ENCODE measurements at regions not wholly inside any gene's neighbourhood (a gene's known extent, or its start where the extent isn't known, plus 50 kb on each side); places are given as distances from the start of the nearest gene placed in this dataset.
A peak's percentile ranks its signal among the peaks of the same experiment; 100 is the strongest.

DNA sequence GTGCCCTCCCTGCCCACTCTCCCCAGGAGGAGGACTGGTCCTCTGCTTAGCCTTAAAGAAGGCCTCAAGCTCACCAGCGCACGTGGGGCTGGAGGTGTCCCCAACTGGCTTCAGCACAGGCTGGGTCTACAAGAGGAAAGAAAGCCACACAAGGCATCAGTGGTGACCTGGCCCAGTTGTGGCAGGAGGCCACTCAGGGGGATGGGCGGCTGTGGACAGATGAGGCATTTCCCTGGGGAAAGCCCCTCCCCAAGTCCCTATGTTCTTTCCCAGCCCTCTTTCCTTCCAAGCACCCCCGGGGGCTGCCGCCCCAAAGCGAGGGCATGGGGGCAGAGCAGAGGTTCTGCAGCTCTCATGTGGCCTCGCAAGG lies 155.2 kb upstream of the TLE3 start:
- no peak overlapping the region for H3K4me3 ChIP-seq (ENCODE audit: low read length in 2 of 2)
- ATAC-seq (ENCODE audit: low FRiP score) (no peak), DNase-seq (peak in 1 of 2 donors; percentile 57)
- no peaks in the 10 kb centered on the region for H3K27me3 ChIP-seq (ENCODE audit: control insufficient read depth in 1 of 2, insufficient read depth in 2 of 2, low read length in 1 of 2)
- WGBS, 2 donors: 93 to 94% methylated on average over 7 of the region's 7 CpGs
- no peak overlapping the region for H3K27ac ChIP-seq (ENCODE audit: low read depth in 1 of 2, low read length in 2 of 2)
- no peaks in the 10 kb centered on the region for H3K4me1 ChIP-seq (ENCODE audit: control insufficient read depth in 1 of 2, insufficient read depth in 2 of 2, low read length in 2 of 2)
- intact Hi-C loops (cut with DNase I): no loop called here
- H3K36me3 ChIP-seq (ENCODE audit: control insufficient read depth in 1 of 2, insufficient read depth in 2 of 2, low read length in 1 of 2): no peaks in the 10 kb centered on the region
- no peaks in the 10 kb centered on the region for H3K9me3 ChIP-seq (ENCODE audit: control insufficient read depth, low read length)

DNA sequence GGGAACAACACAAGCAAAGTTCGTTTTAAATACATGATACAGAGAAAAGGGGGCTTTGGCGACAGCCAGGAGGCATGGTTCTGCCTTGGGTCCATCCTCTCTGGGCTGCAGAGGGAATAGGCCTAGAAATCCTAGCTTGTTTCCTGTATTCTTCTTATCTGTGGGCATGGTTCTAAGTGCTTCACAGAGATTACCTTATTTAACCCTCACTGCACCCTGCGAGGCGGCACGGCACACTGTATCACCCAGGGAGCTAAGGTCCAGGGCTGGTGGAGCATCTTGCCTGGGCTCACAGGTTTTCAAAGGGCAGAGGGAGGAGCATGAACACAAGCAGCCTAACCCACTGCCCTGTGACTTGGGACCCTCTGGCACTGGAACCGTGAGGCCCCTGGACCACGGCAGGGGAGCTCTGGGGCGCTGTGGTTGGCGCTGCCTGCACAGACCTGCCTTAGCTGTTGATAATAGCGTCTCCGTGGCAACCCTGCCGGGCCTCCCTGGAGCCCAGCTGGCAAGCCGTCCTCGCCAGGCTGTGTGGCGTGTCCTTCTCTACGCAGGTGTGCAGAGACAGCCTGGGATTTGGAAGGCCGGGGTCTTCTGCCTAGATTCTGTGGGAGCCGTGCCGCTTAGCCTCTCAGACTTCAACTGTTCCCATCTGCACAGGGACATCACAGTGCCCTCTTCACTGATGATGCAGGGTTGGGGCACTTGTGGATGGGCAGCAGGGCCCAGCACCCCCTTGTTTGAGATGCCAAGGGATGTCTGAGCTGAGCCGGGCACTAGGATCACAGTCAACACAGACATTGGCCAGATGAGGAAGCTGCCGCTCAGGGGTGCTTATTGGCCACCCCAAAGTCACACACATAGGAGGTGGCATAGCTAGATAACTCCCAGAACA lies 154.6 kb upstream of the TLE3 start:
- no peak overlapping the region for H3K4me3 ChIP-seq (ENCODE audit: low read length in 2 of 2)
- H3K27me3 ChIP-seq (ENCODE audit: control insufficient read depth in 1 of 2, insufficient read depth in 2 of 2, low read length in 1 of 2): no peaks in the 10 kb centered on the region
- no peaks in the 10 kb centered on the region for H3K36me3 ChIP-seq (ENCODE audit: control insufficient read depth in 1 of 2, insufficient read depth in 2 of 2, low read length in 1 of 2)
- no peak for ATAC-seq (ENCODE audit: low FRiP score)
- H3K4me1 ChIP-seq (ENCODE audit: control insufficient read depth in 1 of 2, insufficient read depth in 2 of 2, low read length in 2 of 2): no peaks in the 10 kb centered on the region
- 91 to 96% methylated on average over 21 of the region's 21 CpGs for WGBS, 2 donors
- DNase-seq: peak in 1 of 2 donors; percentile 66
- H3K9me3 ChIP-seq (ENCODE audit: control insufficient read depth, low read length): no peaks in the 10 kb centered on the region
- no peak overlapping the region for H3K27ac ChIP-seq (ENCODE audit: low read depth in 1 of 2, low read length in 2 of 2)
- intact Hi-C loops (cut with DNase I): no loop called here

- Histone ChIP-seq H3K36me3 (ENCODE audit: control insufficient read depth in 1 of 2, insufficient read depth in 2 of 2, low read length in 1 of 2) (no peaks in the 10 kb centered on the region), H3K4me1 (ENCODE audit: control insufficient read depth in 1 of 2, insufficient read depth in 2 of 2, low read length in 2 of 2) (no peaks in the 10 kb centered on the region), H3K4me3 (ENCODE audit: low read length in 2 of 2) (no peak overlapping the region), H3K27ac (ENCODE audit: low read depth in 1 of 2, low read length in 2 of 2) (no peak overlapping the region), H3K9me3 (ENCODE audit: control insufficient read depth, low read length) (no peaks in the 10 kb centered on the region), H3K27me3 (ENCODE audit: control insufficient read depth in 1 of 2, insufficient read depth in 2 of 2, low read length in 1 of 2) (no peaks in the 10 kb centered on the region)
- WGBS, 2 donors: 93 to 94% methylated on average over 11 of the region's 11 CpGs
- DNase-seq: peak in 1 of 2 donors; percentile 68
- ATAC-seq (ENCODE audit: low FRiP score): no peak
- intact Hi-C loops (cut with DNase I): no loop called here
Observed at GRCh38 chr15:70251246-70251990, 153.7 kb upstream of the TLE3 start.

DNA sequence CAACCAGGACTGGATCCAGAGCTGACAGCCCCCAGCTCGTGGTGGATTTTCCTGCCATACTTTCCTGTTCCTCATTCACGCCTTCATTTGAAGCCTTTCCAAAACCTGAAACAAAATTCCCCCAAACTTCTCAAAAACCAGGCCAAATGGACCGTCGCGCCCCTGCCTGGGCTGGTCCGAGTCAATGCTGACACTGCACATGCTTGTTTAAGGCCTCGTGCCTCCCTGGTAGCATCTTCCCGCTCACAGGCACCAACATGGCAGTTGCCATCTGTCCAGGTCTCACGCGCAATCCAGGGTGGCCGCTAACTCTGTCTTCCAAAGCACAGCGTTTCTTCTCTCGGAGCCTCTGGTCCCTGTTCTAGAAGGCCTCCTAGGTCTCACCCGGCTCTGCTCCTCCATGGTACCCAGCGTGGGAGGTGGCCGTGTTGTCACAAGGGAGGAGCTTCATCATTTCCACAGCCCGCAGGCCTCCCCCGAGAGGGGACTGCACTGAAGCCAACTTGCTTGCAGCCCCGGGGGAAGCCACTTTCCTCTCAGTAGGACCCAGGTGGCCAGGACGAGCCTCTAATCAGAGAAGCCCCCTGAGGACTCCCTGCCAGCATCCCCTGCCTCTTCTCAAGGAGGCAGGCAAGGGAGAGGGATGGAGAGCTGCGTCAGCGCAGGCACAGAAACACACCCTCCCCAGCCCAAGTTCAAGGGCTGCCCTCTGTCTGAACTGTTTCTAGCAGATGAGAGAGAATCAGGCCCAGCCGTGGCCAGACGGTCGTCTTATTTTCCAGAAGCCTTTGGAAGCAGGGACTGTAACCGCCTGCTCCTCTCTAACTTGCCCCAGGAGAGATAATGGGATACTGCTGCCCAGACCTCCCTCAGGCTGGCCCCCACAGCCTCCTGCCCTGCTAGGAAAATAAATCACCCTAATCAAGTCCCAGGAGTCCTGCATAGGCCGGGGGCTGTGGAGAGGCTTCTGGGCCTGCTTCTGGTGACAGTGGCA lies 152.8 kb upstream of the TLE3 start:
- DNase-seq (peak in 1 of 2 donors; percentile 65), ATAC-seq (ENCODE audit: low FRiP score) (peak; percentile 39)
- Histone ChIP-seq H3K4me3 (ENCODE audit: low read length in 2 of 2) (no peak overlapping the region), H3K27ac (ENCODE audit: low read depth in 1 of 2, low read length in 2 of 2) (no peak overlapping the region), H3K9me3 (ENCODE audit: control insufficient read depth, low read length) (no peaks in the 10 kb centered on the region), H3K4me1 (ENCODE audit: control insufficient read depth in 1 of 2, insufficient read depth in 2 of 2, low read length in 2 of 2) (no peaks in the 10 kb centered on the region), H3K27me3 (ENCODE audit: control insufficient read depth in 1 of 2, insufficient read depth in 2 of 2, low read length in 1 of 2) (no peaks in the 10 kb centered on the region), H3K36me3 (ENCODE audit: control insufficient read depth in 1 of 2, insufficient read depth in 2 of 2, low read length in 1 of 2) (no peaks in the 10 kb centered on the region)
- intact Hi-C loops (cut with DNase I): no loop called here
- WGBS, 2 donors: 92 to 94% methylated on average over 27 of the region's 27 CpGs

- peak in 1 of 2 donors; percentile 56 for DNase-seq
- Histone ChIP-seq H3K9me3 (ENCODE audit: control insufficient read depth, low read length) (no peaks in the 10 kb centered on the region), H3K27ac (ENCODE audit: low read depth in 1 of 2, low read length in 2 of 2) (no peak overlapping the region), H3K36me3 (ENCODE audit: control insufficient read depth in 1 of 2, insufficient read depth in 2 of 2, low read length in 1 of 2) (no peaks in the 10 kb centered on the region), H3K4me3 (ENCODE audit: low read length in 2 of 2) (no peak overlapping the region), H3K27me3 (ENCODE audit: control insufficient read depth in 1 of 2, insufficient read depth in 2 of 2, low read length in 1 of 2) (no peaks in the 10 kb centered on the region), H3K4me1 (ENCODE audit: control insufficient read depth in 1 of 2, insufficient read depth in 2 of 2, low read length in 2 of 2) (no peaks in the 10 kb centered on the region)
- no peak for ATAC-seq (ENCODE audit: low FRiP score)
- WGBS, 2 donors: 95 to 98% methylated on average over 6 of the region's 6 CpGs
- intact Hi-C loops (cut with DNase I): no loop called here
Observed at GRCh38 chr15:70249616-70250015, 151.9 kb upstream of the TLE3 start.

- Histone ChIP-seq H3K27ac (ENCODE audit: low read depth in 1 of 2, low read length in 2 of 2) (no peak overlapping the region), H3K36me3 (ENCODE audit: control insufficient read depth in 1 of 2, insufficient read depth in 2 of 2, low read length in 1 of 2) (no peaks in the 10 kb centered on the region), H3K4me1 (ENCODE audit: control insufficient read depth in 1 of 2, insufficient read depth in 2 of 2, low read length in 2 of 2) (no peaks in the 10 kb centered on the region), H3K27me3 (ENCODE audit: control insufficient read depth in 1 of 2, insufficient read depth in 2 of 2, low read length in 1 of 2) (no peaks in the 10 kb centered on the region), H3K9me3 (ENCODE audit: control insufficient read depth, low read length) (no peaks in the 10 kb centered on the region), H3K4me3 (ENCODE audit: low read length in 2 of 2) (no peak overlapping the region)
- WGBS, 2 donors: 92 to 94% methylated on average over 12 of the region's 12 CpGs
- ATAC-seq (ENCODE audit: low FRiP score) (no peak), DNase-seq (peak in 1 of 2 donors; percentile 49)
- intact Hi-C loops (cut with DNase I): no loop called here
Observed at GRCh38 chr15:70248116-70249025, 150.7 kb upstream of the TLE3 start.

DNA sequence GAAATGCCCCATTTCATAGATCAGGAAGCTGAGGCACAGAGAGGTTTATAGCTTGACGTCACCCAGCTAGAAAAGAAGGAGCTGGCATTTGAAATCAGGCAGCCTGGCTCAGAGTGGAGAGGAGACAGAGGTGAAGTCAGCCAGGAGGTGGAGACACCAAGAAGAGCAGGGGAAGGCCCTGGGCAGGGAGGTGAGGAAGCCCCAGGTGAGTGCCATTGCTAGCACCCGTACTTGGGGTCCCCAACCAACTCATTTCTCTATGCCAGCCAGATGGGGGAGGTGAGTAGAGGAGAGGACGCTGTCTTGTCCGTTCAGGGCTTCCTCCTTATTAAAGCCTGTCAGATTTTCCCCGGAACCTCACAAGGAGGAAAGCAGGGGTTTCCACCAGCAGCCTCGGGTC lies 149.6 kb upstream of the TLE3 start:
- no peak for ATAC-seq (ENCODE audit: low FRiP score)
- 92 to 93% methylated on average over 6 of the region's 6 CpGs for WGBS, 2 donors
- no peak overlapping the region for H3K4me3 ChIP-seq (ENCODE audit: low read length in 2 of 2)
- H3K27me3 ChIP-seq (ENCODE audit: control insufficient read depth in 1 of 2, insufficient read depth in 2 of 2, low read length in 1 of 2): no peaks in the 10 kb centered on the region
- intact Hi-C loops (cut with DNase I): no loop called here
- peak in 1 of 2 donors; percentile 43 for DNase-seq
- H3K36me3 ChIP-seq (ENCODE audit: control insufficient read depth in 1 of 2, insufficient read depth in 2 of 2, low read length in 1 of 2): no peaks in the 10 kb centered on the region
- no peaks in the 10 kb centered on the region for H3K4me1 ChIP-seq (ENCODE audit: control insufficient read depth in 1 of 2, insufficient read depth in 2 of 2, low read length in 2 of 2)
- no peak overlapping the region for H3K27ac ChIP-seq (ENCODE audit: low read depth in 1 of 2, low read length in 2 of 2)
- H3K9me3 ChIP-seq (ENCODE audit: control insufficient read depth, low read length): no peaks in the 10 kb centered on the region

Measured in aorta (tissue), 5 donors.